ENCODE measurements at regions not wholly inside any gene's neighbourhood (a gene's known extent, or its start where the extent isn't known, plus 50 kb on each side); places are given as distances from the start of the nearest gene placed in this dataset.
"Not testable (repeated sequence)": the region's sequence is repeated elsewhere in the genome, so short reads cannot be mapped to it uniquely, and the experiment has no call there.

DNA sequence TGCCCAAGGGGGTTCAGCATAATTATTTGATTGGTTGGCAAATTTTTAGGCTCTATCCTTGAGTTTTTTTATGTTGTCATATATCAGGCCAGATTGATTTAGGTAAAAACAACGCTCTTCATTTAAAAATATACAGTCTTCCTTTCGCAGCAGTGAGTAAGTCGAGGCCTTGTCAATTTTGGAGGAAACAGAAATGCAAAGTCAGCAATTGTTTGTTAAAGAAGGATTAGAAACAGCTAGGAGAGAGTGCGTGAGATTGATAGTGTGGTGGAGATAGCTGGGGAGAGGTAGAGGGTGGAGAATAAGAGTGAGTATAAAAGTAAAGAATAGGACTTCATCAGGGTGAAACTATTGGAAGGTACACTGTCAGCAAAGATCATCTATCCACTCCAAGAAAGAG lies 830.8 kb downstream of the LUZP2 start:
- DNase-seq = no peak

DNA sequence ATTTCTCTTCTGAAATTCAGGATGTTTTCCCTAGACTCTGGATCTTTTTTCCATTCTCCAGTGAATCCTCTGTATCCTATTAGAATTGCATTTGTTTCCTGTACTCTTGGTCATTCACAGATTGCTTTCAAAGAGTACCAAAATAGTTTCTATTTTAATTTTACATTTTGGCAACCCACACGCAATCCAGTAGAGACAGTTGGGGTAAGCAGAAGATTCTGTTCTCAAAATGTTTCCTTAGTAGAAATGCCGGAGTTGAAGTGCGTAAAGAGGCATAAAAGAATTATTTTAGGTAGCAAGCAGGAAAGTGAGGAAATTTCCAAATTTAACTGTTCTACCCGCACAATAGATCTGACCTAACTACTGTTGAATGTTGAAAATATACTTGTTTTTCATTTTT lies 842.4 kb downstream of the LUZP2 start:
- no peak for DNase-seq

DNA sequence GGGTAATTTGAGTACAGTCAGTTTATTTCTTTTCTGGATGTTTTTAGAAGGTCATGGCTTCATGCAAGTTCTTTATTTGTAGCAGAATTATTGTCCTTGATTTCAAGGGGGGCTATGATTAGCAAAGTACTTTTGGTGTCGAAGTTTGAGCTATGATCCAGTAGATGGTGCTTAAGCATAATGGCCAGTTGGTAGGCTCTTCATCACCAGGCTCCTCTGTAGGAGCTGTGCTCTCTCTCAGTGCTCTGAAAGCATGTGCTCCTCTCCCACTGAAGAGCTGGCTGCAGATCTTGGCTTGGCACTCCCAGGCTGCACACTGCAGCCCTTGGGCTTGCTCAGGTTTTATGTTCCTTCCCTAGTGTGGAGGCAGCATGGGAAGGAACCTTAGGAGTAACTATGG lies 852.7 kb downstream of the LUZP2 start:
- DNase-seq = no peak

DNA sequence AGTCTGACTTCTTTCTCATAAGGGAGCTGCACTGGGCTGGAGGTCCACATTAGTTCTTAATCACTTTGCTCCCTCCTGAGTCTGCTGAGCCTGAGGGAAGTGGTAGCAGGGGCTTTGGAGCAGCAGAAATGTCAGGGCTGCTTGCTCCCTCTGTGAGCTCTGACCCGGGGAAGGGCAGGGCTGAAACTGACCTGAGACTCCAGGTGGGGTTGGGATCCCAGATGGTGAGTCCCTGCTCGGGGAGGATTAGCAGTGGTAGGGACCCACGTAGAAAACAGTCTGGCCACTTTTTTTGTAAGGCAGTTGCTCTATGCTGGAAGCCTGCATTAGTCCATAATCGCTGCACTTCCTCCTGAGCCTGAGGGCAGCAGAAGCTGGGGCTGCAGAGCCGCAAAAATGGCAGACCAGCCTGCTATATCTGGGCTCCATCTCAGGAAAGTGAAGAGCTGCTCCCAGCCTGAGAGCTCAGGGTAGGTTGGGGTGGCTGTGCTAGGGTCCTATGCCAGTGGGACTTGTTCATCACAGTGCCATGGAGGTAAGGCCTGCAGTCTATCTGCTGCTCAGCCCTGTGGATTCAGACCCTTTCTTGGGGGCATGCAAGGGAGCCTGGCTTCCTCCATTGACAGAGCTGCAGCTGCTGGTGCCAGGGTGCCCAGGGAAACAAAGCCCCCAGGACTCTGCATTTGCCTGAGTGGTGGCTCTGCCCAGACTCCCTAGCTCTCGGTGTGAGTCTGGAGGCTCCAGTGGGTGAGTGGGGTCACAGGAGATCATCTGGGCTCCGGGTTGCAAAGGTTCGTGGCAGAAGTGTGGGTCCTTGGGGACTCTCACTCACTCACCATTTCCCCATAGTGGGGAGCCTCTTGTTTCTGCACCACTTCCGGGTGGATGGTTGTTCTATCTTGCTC lies 854.3 kb downstream of the LUZP2 start:
- DNase-seq = no peak

DNA sequence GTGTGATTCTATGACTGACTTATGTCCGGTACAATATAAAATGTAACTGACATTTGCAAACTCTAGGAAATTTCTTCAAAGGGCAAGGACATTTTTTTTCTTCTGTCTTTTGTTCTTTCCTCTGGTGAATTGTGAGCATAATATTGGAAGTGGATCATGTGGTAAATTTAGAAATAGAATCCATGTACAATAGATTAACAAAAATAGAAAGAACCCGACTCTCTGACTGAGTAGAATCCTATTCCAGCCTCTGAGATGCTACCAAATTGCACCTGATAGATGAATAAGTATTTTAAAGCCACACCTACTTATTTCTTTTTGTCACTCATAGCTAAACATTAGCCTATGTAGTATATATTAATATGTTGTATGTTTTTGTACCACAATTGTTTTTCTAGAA lies 860.3 kb downstream of the LUZP2 start:
- DNase-seq = no peak

DNA sequence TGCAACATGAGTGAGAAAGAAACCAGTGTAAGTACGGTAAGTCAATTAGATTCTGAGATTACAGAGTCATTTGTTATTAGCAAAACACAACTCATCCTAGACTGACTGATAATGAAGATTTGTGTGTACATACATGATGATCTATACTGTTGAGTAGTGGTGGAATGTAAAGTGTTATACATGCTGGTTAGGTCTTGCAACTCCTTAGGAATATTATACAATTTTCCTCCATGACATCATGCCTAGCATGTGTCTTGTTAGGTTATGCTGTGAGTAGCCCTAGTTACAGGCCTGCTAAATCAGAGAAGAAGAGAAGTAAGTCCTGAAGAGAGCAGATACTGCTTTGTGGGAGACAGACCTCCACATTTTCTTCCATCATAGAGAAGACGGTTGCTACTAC lies 880.6 kb downstream of the LUZP2 start:
- no peak for DNase-seq

DNA sequence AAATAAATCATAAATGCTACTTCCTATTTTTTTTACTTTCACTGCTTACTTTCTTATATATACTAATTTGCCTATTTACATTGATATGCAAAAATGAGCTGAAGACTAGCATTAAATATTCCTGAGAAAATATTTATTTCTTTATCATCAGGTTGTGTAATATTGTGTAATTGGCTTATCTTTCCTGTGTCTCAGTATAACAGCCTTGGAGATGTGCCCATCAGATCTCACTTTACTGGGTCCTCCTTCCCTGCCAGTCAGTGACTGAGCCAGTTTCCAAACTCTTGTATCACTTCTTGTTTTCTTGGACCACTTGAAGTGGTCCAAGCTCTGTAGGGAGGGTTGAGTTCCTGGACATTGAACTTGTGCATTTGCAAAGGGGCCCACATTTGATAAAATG lies 900.0 kb downstream of the LUZP2 start:
- no peak for DNase-seq

DNA sequence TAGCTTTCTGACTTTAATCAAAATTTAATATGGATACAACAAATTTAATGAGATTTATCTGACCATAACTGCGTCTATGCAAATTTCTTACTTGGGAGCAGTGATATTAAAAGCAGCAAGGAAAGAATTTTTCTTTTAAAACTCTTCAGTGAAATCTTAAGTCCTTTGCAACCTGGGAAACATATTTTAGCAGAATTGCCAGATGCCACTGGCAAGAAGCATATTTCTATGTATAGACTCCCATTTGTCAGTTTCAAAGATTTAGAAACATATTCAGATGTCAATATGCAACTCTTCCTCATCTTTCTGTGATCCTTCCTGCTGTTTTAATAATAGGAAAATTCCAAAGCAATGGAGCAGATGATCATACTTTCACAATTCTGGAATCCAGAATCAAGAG lies 911.3 kb downstream of the LUZP2 start:
- no peak for DNase-seq

DNA sequence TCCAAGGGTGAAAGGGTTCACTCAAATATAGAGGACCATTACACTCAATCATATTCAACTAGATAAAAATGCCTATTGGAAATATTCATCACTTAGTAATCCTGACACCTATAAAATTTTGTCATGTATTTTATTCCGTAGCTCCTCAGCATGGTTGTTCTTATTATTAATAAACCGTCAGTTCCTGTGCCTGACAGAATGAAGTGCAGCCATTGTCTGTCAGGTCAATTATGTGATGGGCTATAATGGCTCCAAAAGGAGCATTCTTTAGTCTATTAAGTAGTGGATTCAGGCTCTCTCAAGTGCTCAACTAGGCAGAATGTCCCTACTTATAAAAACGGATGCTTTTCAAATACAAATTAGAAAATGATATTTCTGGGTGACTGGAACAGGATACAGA lies 916.1 kb upstream of the ANO3 start:
- DNase-seq = no peak

DNA sequence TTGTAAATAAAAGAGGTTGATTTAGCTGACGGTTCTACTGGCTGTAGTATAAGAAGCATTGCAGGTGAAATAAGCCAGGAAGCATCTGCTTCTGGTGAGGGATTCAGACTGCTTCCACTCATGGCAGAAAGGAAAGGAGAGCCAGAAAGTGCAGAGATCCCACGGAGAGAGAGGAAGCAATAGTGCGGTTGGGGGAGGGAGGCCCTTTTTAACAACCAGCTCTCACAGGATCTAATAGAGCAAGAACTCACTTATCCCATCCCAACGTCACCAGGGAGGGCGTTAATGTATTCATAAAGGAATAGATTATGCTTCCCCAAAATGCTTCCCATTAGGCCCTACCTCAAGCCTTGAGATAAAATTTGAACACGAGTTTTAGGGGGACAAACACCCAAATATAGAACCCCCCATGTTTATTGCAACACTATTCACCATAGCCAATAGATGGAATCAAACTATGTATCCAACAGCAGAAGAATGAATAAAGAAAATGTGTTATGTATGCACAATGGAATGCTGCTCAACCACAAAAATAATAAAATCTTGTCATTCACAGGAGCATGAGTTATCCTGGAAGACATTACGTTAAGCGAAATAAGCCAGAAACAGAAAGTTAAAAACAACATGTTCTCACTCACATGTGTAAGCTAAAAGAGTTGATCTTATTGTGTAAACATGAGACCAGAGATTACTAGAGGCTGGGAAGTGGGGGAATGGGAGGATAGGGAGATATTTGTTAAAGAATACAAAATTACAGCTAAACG lies 908.3 kb upstream of the ANO3 start:
- no peak for DNase-seq

DNA sequence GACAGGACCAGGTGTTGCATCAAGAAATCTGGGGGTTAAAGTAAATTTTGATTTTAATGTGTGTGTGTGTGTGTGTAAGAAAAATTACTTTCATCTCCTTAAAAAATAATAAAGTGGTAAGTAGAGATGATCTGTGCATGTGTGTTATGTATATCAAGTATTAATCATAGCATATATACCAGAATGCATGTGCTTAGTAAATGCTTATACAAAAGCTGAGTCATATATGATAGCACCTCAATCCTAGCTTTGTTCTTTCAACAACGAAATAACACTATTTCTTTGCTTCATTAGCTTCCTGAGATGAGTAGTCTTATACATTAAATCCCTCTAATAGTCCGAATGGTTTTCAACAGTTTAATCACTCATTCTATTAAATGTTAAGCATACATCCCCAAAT lies 899.6 kb upstream of the ANO3 start:
- no peak for DNase-seq

DNA sequence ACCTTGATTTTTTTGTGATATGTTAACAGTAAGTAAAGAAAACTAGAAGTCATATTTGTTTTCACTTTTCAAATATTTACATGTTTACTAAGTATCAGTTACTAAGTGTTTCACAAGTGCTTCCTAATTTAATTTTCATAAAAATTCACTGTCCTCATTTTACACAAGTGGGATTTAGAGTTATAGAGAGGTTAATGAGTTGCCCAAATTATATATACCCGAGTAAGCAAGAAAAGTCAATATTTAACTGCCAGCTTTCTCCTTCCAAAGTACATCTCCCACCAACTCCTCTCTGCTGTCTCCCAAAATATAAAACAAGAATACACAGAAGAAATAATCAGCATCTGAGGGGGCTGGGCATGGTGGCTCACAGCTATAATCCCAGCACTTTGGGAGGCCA lies 896.7 kb upstream of the ANO3 start:
- DNase-seq = no peak

DNA sequence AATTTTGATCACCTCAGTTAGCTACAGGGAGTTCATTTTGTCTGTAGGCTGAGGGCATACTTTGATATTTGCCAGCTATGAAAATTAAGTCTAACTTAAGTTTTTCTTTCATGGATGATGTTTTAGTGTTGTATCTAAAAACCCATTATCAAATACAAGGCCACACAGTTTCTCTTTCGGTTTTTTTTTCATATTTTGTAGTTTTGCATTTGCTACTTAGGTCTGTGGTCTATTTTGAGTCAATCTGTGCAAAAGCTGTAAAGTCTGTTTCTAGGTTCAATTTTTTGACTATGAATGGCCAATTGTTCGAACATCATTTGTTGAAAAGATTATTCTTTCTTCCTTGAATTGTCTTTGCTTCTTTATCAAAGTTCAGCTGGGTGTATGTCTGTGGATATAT lies 895.6 kb upstream of the ANO3 start:
- no peak for DNase-seq

DNA sequence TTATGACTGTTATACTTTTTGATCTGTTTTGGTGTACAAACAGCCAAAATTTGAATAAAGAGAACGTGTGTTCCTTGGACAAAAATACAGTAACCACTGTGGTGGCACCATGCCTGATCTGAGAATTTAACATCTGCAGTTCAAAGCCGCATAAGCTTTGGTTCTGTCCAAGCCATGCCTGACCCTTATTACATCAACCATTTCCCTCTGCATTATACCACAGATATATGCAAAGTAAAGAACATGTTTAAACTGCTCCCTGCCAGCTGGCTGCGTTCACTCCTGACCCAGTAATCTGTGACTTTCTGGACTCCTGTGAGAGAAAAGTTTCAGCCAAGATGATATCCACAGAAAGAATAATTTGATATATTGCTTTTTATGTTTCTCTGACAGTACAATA lies 890.5 kb upstream of the ANO3 start:
- no peak for DNase-seq

DNA sequence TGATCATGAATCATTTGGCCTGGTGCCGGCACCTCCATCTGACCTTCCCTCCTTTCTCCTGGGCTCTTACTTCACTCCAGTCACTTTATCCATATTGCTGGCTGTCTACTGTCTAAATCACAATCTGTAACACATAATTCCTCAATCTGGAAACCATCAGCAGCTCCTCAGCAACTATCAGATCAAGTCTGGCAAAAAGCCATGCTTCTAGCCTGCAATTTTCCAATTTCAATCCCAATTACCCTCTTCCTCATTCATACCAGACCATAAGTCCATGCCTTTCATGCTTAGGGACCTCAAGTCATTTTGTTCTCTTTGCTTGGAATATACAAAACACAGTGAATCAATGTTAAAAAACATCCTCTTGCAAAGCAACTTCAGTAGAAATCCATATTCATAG lies 882.8 kb upstream of the ANO3 start:
- DNase-seq = no peak

DNA sequence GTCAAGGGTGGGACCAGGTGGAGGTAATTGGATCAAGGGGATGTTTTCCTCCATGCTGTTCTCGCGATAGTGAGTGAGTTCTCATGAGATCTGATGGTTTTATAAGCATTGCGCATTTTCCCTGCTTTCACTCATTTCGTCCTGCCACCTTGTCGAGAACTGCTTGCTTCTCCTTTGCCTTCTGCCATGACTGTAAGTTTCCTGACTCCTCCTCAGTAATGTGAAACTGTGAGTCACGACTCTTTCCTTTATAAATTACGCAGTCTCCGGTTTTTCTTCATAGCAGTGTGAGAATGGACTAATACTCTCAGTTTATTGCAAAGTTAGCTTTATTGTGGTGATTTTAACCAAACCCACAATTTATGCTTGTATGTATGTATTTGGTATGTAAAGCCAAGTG lies 878.5 kb upstream of the ANO3 start:
- no peak for DNase-seq

DNA sequence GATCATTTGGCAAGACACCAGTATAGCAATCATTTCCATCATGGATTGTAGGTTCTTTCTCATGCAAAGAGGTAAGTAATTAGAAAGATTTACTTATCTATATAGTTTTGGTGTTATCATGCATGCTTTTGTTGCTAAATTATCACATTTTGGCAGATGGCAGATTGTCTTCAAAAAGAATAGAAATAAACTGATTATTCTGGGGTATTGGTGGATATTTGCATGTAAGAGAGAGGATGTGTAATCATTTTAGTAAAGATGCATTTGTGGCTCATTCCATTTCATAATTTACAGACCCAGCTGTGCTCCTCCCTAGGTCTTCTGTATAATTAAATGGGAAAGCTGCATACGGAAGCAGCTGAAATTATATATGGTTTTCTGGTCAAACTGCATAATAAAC lies 875.7 kb upstream of the ANO3 start:
- no peak for DNase-seq

DNA sequence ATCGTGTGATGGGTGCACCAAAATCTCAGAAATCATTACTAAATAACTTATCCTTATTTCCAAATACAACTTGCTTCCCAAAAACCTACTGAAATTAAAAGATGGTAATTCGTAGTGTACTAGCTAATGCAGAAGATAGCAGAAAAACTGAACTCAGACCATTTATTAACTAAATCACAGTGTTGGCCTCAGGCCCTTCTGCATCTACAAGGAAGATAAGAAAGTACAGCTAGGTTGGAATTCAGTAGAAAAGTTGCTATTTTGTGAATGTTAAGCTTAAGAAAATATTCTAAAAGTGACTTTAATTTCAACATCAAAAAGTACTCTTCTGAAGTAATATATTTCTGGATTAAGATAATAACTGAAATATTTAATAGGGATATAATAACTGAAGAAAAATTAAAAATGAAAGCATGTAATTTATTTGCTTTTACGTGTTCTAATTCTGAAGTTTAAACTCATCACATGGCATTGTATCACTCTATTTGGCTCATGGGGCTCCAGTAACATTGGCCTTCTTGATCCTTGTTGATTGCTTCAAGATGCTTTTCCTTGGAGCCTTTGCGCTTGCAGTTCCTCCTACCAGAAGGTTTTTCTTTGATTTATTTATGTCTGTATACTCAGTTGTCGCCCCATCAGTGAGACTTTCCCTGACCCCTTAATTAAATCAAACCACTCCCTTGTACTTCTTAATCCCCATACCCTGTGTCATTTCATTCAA lies 847.9 kb upstream of the ANO3 start:
- no peak for DNase-seq

DNA sequence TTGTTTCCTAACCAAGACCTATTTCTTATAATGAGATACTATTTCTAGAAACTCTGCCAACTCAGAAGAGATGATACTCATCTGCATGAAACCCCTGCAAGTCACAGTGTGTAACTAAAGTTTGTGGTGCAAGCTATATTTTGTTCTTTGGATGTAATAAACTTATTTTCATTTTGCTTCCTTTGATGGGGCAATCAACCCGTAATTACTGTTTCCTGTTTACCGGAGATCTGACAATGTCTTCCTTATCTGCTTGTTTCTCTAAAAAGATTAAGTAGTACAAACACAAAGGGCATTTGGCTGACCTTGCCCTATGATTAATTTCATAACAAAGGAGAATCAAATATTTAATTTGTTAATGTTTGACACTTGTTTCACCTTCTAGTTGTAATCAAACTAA lies 846.6 kb upstream of the ANO3 start:
- no peak for DNase-seq

DNA sequence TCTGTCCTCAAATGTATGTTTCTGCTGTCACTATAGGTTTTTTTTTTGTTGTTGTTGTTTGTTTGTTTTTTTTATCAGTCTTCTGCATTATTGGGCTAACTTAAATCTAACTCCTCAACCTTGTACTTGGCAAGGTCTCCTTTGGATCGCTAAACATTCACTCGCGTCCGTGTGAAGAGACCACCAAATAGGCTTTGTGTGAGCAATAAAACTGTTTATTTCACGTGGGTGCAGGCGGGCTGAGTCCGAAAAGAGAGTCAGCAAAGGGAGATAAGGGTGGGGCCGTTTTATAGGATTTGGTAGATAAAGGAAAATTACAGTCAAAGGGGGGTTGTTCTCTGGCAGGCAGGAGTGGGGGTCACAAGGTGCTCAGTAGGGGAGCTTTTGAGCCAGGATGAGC lies 845.6 kb upstream of the ANO3 start:
- DNase-seq = not testable (repeated sequence)

DNA sequence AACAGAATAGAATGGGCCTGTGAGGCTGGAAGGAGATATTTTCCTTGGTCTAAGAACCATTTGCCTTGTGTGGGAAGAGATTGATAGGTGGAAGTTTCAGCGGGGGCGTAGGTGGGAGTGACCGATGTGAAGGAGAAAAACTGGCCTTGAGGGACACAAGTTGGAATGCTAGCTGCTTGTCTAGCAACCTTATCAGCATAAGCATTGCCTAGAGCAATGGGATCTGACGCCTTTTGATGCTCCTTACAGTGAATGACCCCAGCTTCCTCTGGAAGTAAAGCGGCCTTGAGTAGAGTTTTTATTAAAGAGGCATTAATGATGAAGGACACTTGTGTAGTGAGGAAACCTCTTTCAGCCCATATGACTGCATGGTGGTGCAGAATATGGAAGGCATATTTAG lies 843.8 kb upstream of the ANO3 start:
- DNase-seq = not testable (repeated sequence)

DNA sequence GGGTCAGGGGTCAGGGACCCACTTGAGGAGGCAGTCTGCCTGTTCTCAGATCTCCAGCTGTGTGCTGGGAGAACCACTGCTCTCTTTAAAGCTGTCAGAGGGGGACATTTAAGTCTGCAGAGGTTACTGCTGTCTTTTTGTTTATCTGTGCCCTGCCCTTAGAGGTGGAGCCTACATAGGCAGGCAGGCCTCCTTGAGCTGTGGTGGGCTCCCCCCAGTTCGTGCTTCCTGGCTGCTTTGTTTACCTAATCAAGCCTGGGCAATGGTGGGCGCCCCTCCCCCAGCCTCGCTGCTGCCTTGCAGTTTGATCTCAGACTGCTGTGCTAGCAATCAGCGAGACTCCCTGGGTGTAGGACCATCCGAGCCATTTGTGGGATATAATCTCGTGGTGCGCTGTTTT lies 830.5 kb upstream of the ANO3 start:
- not testable (repeated sequence) for DNase-seq

DNA sequence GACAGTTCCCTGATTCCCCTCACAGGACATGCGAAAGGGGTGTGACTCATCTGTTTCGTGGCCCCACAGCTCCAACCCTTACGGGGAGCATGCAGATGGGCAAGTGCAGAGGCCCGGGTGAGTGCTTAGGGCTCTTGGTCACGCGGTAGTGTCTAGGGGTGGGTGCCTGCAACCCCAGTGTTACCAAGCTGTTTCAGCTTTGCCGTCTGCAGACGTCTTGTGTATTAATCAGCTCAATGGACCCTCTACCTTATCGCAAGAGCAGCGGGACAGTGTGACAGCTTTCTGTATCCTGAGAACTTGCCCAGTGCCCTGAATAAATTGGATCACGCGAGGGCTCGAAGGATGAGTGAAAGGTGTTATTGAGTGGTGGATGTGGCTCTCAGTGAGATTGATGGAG lies 816.4 kb upstream of the ANO3 start:
- no peak for DNase-seq

DNA sequence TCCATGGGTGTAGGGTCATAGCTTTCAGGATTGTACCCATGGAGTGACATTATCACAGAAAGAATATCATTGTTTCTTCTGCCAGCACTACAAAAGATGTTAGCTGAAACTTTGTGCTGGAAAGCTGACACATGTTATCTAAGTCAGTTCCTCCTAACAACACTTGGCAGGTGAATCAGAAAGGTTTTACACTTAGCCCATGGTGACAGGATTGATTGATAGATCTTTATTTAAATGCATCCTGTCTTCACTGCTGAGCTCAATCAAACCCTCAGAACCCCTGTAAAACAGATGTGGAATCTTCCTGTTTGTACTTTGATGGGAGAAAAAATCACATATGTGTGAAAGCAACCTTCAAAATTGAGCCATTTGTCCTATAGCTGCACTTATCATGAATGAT lies 811.5 kb upstream of the ANO3 start:
- no peak for DNase-seq

All from suppressor macrophage treated with lipopolysaccharide for 1 hour (primary cell).